CD4-positive, alpha-beta T cell treated with Interleukin-6 at 100 ng/mL for 8 hours (primary cell): ENCODE measurements at regions not wholly inside any gene's neighbourhood (a gene's known extent, or its start where the extent isn't known, plus 50 kb on each side); places are given as distances from the start of the nearest gene placed in this dataset.

Source experiments
- DNase-seq: peaks from one replicate; pipeline ENCODE4 v3.0.0-alpha.2; 2020; ENCODE audit warnings: mixed read lengths, low spot score

GRCh38 chr12:92614502-92614901 lies 88.3 kb upstream of the PLEKHG7 start:
- no peak for DNase-seq

DNA sequence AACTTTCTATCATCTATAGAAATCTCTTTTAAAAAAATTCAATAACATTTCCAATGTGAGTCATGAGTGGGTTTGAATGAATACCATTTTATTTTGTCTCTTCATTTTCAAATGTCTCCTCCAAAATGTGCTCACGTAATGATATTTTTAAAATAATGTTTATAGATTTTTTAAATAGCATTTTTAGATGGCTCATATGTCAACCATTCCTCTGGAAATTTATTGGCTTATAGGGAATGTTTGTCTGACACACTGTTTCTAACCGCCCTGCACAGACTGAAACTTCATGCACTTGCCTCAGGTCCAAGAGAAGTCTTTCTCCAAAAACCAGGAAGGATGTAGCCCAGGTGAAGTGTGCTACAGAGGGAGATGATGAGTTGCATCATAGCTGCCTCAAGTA lies 88.8 kb upstream of the PLEKHG7 start:
- DNase-seq, result no peak

GRCh38 chr12:92612611-92613010 lies 90.2 kb upstream of the PLEKHG7 start:
- no peak for DNase-seq

GRCh38 chr12:92608151-92609091 lies 94.4 kb upstream of the PLEKHG7 start:
- peak; percentile 36 for DNase-seq

- DNase-seq, result no peak
Measured at GRCh38 chr12:92606956-92607355, 95.8 kb upstream of the PLEKHG7 start.

DNA sequence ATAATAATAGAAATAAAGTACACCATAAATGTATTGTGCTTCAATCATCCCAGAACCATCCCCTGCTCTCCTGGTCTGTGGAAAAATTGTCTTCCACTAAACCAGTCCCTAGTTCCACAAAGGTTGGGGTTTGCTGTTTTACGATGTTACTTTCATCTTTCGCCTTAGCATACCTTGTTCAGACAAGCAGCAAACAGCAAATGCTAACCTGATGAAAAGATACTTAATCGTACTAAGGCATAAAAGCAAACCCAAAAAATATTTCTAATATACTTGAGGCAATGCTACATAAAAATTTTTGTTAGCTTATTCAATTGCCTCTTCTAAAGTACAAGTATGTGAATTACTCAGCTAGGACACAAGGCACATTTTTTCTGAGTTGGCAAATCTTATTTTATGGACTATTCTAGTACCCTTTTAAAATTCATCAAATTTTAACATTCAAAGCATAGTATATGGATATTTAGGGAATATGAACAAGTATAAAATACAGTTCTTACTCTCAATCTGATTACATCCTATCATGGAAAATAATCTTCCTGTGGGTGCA lies 97.1 kb upstream of the PLEKHG7 start:
- no peak for DNase-seq

DNA sequence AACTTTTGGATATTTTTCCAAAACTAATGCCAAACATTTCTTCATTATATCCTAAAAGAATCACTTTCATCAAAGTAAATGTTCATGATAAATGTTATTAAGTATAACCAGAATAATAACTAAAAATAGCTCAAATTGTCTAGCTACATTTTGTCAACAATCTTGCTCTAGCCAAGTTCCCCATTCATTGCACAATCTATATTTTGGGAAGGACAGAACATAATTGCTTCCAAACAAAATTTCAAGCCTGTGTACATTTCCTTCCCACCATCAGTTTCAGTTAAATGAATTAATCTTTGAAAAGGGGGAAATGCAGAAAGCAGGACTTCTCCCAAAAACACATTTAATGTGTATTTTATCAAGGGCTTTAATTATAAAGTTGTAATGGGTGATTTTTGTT lies 98.0 kb upstream of the PLEKHG7 start:
- no peak for DNase-seq

DNA sequence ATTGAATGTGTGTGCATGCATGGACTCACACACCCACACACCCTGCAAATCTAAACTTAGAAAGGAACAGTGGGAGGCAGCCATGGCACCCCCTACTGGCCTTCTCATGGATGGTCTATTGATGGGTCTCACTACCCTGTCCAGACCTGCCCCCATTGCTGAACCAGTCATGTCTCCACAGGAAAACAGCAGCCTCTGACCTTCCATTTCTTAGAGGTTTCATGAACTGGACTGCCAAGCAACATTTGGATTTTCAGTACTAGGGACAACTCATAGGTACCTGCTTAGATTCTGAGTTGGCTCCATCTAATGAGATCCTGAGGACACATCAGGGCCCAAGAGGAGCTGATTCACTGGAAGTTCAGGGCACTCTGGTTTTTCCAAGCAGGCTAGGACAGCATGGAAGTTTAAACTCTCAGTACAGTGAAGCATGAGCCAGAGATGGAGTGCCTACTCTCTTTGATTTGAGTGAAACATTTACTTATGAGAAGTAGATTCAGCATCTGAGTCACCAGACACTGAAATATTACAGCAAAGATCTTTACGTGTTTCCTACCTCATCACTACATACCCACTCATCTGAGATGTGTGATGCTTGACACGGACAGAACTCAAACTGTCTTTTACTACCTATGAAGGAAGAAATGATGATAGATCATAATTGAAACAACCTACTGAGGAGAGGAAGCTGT lies 98.9 kb upstream of the PLEKHG7 start:
- DNase-seq, result no peak

GRCh38 chr12:92602930-92603623 lies 99.7 kb upstream of the PLEKHG7 start:
- DNase-seq, result no peak

DNA sequence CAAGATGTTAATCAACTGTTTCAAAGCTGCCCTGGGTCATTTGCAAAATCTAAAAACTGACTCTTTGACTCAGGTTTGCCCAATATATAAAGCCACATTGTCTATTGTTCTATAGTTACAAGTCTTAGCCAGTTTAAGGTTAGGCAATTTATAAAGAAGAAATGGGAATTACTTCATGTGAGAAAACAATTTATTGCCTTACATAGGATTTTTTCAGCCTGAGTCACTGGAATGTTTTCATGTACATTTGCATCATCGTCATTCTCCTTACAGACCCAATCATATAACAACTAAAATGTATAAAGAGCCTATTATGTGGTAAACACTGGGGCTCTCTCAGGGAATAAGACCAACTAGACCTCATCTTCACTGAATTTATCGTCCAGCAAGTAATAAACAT lies 100.3 kb upstream of the PLEKHG7 start:
- DNase-seq, result no peak

DNA sequence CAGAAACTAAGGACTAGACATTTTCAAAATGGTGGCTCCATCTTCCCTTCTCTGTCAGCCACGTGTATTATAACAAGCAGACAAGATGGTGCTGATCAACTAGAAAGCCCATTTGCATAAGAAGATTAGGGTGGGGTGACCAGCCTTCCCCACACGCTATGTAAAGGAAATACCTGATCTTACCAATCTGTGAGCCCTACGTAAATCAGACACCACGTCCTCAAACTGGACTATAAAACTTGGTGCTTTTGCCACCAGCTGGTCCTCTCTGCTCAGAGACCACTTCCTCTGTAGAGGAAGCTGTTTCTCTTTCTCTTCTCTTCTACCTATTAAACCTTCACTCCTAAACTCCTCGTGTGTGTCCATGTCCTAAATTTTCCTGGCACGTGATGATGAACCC lies 101.1 kb upstream of the PLEKHG7 start:
- no peak for DNase-seq

DNA sequence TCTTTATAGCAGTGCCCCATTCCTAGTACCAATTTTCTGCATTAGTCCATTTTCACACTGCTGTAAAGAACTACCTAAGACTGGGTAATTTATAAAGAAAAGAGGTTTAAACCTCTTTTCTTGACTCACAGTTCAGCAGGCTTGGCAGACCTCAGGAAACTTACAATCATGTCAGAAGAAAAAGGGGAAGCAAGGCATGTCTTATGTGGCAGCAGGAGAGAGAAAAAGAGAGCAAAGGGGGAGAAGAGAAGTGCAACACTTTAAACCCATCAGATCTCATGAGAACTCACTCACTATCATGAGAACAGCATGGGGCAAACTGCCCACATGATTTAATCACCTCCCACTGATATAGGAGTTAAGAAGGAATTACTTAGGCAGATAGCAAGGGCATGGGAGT lies 101.6 kb upstream of the PLEKHG7 start:
- DNase-seq, result no peak

- DNase-seq, result no peak
Measured at GRCh38 chr12:92600052-92600451, 102.7 kb upstream of the PLEKHG7 start.

GRCh38 chr12:92597997-92598396 lies 104.8 kb upstream of the PLEKHG7 start:
- no peak for DNase-seq

GRCh38 chr12:92597118-92597517 lies 105.7 kb upstream of the PLEKHG7 start:
- no peak for DNase-seq

- DNase-seq, result no peak
Measured at GRCh38 chr12:92596383-92596782, 106.4 kb upstream of the PLEKHG7 start.

GRCh38 chr12:92595663-92596062 lies 107.1 kb upstream of the PLEKHG7 start:
- no peak for DNase-seq

GRCh38 chr12:92593734-92594402 lies 108.9 kb upstream of the PLEKHG7 start:
- peak; percentile 93 for DNase-seq

DNA sequence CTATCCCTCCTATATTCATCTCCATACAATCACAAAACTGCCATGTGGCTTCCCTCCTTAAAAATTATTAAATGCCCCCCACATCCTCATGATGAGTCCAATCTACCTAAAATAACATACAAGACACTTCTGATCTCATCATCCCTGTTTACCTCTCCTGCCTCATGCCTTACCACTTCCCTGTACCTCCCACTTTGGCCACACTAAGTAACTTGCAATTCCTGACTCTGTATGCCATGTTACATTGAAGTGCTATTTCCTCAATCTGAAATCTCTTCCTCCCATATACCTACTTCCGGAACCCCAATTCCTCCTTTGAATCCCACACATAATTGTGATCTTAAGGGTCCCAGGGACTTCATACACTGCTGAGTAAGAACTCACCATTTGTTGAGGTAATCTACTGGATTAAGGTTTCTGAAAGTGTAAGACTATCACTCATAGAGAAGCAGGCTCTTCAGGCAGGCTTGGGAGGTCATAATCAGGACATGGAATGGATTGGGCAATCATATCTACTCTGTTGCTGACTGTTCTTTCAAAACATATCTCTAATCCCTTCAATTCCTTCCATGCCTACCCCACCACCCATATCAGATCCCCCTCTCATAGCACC lies 117.6 kb upstream of the PLEKHG7 start:
- no peak for DNase-seq

- DNase-seq, result no peak
Measured at GRCh38 chr12:92583910-92584309, 118.9 kb upstream of the PLEKHG7 start.

DNA sequence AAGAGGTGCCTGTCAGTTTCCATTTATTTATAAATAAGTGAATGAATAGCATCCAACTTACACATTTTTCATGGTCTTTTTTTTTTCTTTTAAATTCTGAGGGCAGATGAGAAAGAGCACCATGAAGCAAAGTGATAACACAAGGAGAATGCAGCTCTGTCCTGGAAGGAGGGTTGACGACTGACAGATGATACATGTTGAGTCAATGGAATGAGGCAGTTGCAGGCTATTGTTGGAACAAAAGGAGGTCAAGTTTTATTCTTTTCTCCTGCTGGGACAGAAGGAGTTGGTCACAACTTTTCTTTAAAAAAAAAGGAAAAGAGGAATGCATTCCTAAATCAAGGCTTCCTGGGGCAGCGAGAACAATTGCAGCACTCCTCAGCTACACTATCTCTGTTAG lies 119.9 kb upstream of the PLEKHG7 start:
- DNase-seq, result no peak
